ENCODE measurements at regions not wholly inside any gene's neighbourhood (a gene's known extent, or its start where the extent isn't known, plus 50 kb on each side); places are given as distances from the start of the nearest gene placed in this dataset.
"Not testable (repeated sequence)": the region's sequence is repeated elsewhere in the genome, so short reads cannot be mapped to it uniquely, and the experiment has no call there.

- Histone ChIP-seq H3K36me3 (peaks cover 9% of the 10 kb centered on the region; the same call in 1 of the 2 replicates), H3K27me3 (replicated peaks) (no peaks in the 10 kb centered on the region), H3K4me1 (replicated peaks) (peaks cover 16% of the 10 kb centered on the region), H3K4me3 (no peak overlapping the region), H3K9me3 (replicated peaks) (no peaks in the 10 kb centered on the region), H3K27ac (no peak overlapping the region)
- DNase-seq (ENCODE audit: low read depth in 1 of 2, low spot score in 2 of 2) = no peak
Measured at GRCh38 chr6:27834384-27834783, 77.8 kb downstream of the OR2B2 start.

GRCh38 chr6:27831434-27832081 lies 80.6 kb downstream of the OR2B2 start:
- H3K27me3 ChIP-seq (replicated peaks); H3K36me3 ChIP-seq; H3K9me3 ChIP-seq (replicated peaks): not testable (repeated sequence)
- Histone ChIP-seq H3K4me3 (peak overlapping the region; percentile 50), H3K4me1 (replicated peaks) (peaks cover 16% of the 10 kb centered on the region), H3K27ac (peak overlapping the region; percentile 67)
- peak; percentile 88 to 91 for DNase-seq (ENCODE audit: low read depth in 1 of 2, low spot score in 2 of 2)

GRCh38 chr6:27830600-27831433 lies 81.4 kb downstream of the OR2B2 start:
- H3K27me3 ChIP-seq (replicated peaks); H3K9me3 ChIP-seq (replicated peaks); H3K36me3 ChIP-seq: not testable (repeated sequence)
- H3K4me3 ChIP-seq = peak overlapping the region; percentile 50
- H3K4me1 ChIP-seq (replicated peaks) = peaks cover 14% of the 10 kb centered on the region
- DNase-seq (ENCODE audit: low read depth in 1 of 2, low spot score in 2 of 2) = peak in 1 of 2 experiments; percentile 59
- H3K27ac ChIP-seq = peak overlapping the region; percentile 84

- Histone ChIP-seq H3K4me3 (peak overlapping the region; percentile 50), H3K36me3 (no peaks in the 10 kb centered on the region), H3K27me3 (replicated peaks) (no peaks in the 10 kb centered on the region), H3K9me3 (replicated peaks) (no peaks in the 10 kb centered on the region), H3K4me1 (replicated peaks) (peaks cover 19% of the 10 kb centered on the region), H3K27ac (peak overlapping the region; percentile 84)
- no peak for DNase-seq (ENCODE audit: low read depth in 1 of 2, low spot score in 2 of 2)
Measured at GRCh38 chr6:27830212-27830599, 82.0 kb downstream of the OR2B2 start.

GRCh38 chr6:27829453-27830211 lies 82.6 kb downstream of the OR2B2 start:
- H3K9me3 ChIP-seq (replicated peaks) = no peaks in the 10 kb centered on the region
- H3K4me1 ChIP-seq (replicated peaks) = peaks cover 21% of the 10 kb centered on the region
- peak overlapping the region; percentile 84; the same call in 1 of the 2 replicates for H3K27ac ChIP-seq
- H3K27me3 ChIP-seq (replicated peaks) = no peaks in the 10 kb centered on the region
- peak overlapping the region; percentile 50; the same call in 1 of the 2 replicates for H3K4me3 ChIP-seq
- DNase-seq (ENCODE audit: low read depth in 1 of 2, low spot score in 2 of 2) = no peak
- H3K36me3 ChIP-seq = no peaks in the 10 kb centered on the region; the same call in 1 of the 2 replicates

- H3K27ac ChIP-seq; H3K27me3 ChIP-seq (replicated peaks); H3K9me3 ChIP-seq (replicated peaks); H3K36me3 ChIP-seq; H3K4me3 ChIP-seq; DNase-seq (ENCODE audit: low read depth in 1 of 2, low spot score in 2 of 2): not testable (repeated sequence)
- H3K4me1 ChIP-seq (replicated peaks) = peaks cover 21% of the 10 kb centered on the region
Measured at GRCh38 chr6:27827477-27827876, 84.7 kb downstream of the OR2B2 start.

GRCh38 chr6:27826612-27826985 lies 85.6 kb downstream of the OR2B2 start:
- not testable (repeated sequence) for H3K4me3 ChIP-seq; H3K27me3 ChIP-seq (replicated peaks)

GRCh38 chr6:27825848-27826611 lies 86.2 kb downstream of the OR2B2 start:
- H3K4me3 ChIP-seq; DNase-seq (ENCODE audit: low read depth in 1 of 2, low spot score in 2 of 2); H3K9me3 ChIP-seq (replicated peaks); H3K36me3 ChIP-seq; H3K27me3 ChIP-seq (replicated peaks): not testable (repeated sequence)
- Histone ChIP-seq H3K27ac (peak overlapping the region; percentile 97; the same call in 1 of the 2 replicates), H3K4me1 (replicated peaks) (peaks cover 18% of the 10 kb centered on the region)

More at GRCh38 chr6:27826612-27826985, 85.6 kb downstream of the OR2B2 start:
- H3K27ac ChIP-seq; H3K36me3 ChIP-seq; DNase-seq (ENCODE audit: low read depth in 1 of 2, low spot score in 2 of 2); H3K9me3 ChIP-seq (replicated peaks): not testable (repeated sequence)
- peaks cover 19% of the 10 kb centered on the region for H3K4me1 ChIP-seq (replicated peaks)

- Histone ChIP-seq H3K27ac (peak overlapping the region; percentile 97), H3K9me3 (replicated peaks) (no peaks in the 10 kb centered on the region), H3K4me1 (replicated peaks) (peaks cover 12% of the 10 kb centered on the region), H3K27me3 (replicated peaks) (no peaks in the 10 kb centered on the region), H3K36me3 (peaks cover 4% of the 10 kb centered on the region; the same call in 1 of the 2 replicates), H3K4me3 (peak overlapping the region; percentile 73)
- DNase-seq (ENCODE audit: low read depth in 1 of 2, low spot score in 2 of 2) = peak in 1 of 2 experiments; percentile 56
Measured at GRCh38 chr6:27825025-27825793, 87.0 kb downstream of the OR2B2 start.

GRCh38 chr6:27824211-27825024 lies 87.8 kb downstream of the OR2B2 start:
- not testable (repeated sequence) for H3K36me3 ChIP-seq; H3K9me3 ChIP-seq (replicated peaks); H3K27me3 ChIP-seq (replicated peaks)
- H3K27ac ChIP-seq = peak overlapping the region; percentile 97
- peaks cover 12% of the 10 kb centered on the region for H3K4me1 ChIP-seq (replicated peaks)
- DNase-seq (ENCODE audit: low read depth in 1 of 2, low spot score in 2 of 2) = peak in 1 of 2 experiments; percentile 77
- H3K4me3 ChIP-seq = peak overlapping the region; percentile 73

GRCh38 chr6:27823714-27824210 lies 88.4 kb downstream of the OR2B2 start:
- Histone ChIP-seq H3K4me1 (replicated peaks) (peaks cover 12% of the 10 kb centered on the region), H3K4me3 (peak overlapping the region; percentile 73), H3K27ac (peak overlapping the region; percentile 92)
- not testable (repeated sequence) for H3K27me3 ChIP-seq (replicated peaks); H3K36me3 ChIP-seq; H3K9me3 ChIP-seq (replicated peaks)
- peak in 1 of 2 experiments; percentile 81 for DNase-seq (ENCODE audit: low read depth in 1 of 2, low spot score in 2 of 2)

- Histone ChIP-seq H3K9me3 (replicated peaks) (no peaks in the 10 kb centered on the region), H3K4me1 (replicated peaks) (peaks cover 12% of the 10 kb centered on the region), H3K27me3 (replicated peaks) (no peaks in the 10 kb centered on the region), H3K27ac (no peak overlapping the region), H3K36me3 (no peaks in the 10 kb centered on the region), H3K4me3 (no peak overlapping the region)
- no peak for DNase-seq (ENCODE audit: low read depth in 1 of 2, low spot score in 2 of 2)
Measured at GRCh38 chr6:27816906-27817305, 95.3 kb downstream of the OR2B2 start.
